ENCODE measurements at regions not wholly inside any gene's neighbourhood (a gene's known extent, or its start where the extent isn't known, plus 50 kb on each side); places are given as distances from the start of the nearest gene placed in this dataset.

GRCh38 chr11:120061036-120061760 lies 76.7 kb downstream of the TRIM29 start:
- DNase-seq: no peak

- DNase-seq: no peak
Measured at GRCh38 chr11:120060512-120060911, 77.4 kb downstream of the TRIM29 start.

GRCh38 chr11:120058931-120059330 lies 79.0 kb downstream of the TRIM29 start:
- no peak for DNase-seq

GRCh38 chr11:120057595-120058581 lies 80.0 kb downstream of the TRIM29 start:
- DNase-seq: no peak

- DNase-seq: no peak
Measured at GRCh38 chr11:120057028-120057330, 80.9 kb downstream of the TRIM29 start.

- DNase-seq: peak in 4 of 56 donors; percentile 19 to 31 (median 26)
Measured at GRCh38 chr11:120056301-120057027, 81.4 kb downstream of the TRIM29 start.

- no peak for DNase-seq
Measured at GRCh38 chr11:120055646-120056045, 82.3 kb downstream of the TRIM29 start.

- DNase-seq: no peak
Measured at GRCh38 chr11:120054753-120055045, 83.2 kb downstream of the TRIM29 start.

GRCh38 chr11:120054016-120054752 lies 83.7 kb downstream of the TRIM29 start:
- no peak for DNase-seq

- DNase-seq: no peak
Measured at GRCh38 chr11:120052196-120052775, 85.6 kb downstream of the TRIM29 start.

- DNase-seq: no peak
Measured at GRCh38 chr11:120044011-120044675, 93.8 kb downstream of the TRIM29 start.

GRCh38 chr11:120043328-120043945 lies 94.5 kb downstream of the TRIM29 start:
- no peak for DNase-seq

GRCh38 chr11:120041625-120042024 lies 96.3 kb downstream of the TRIM29 start:
- no peak for DNase-seq

GRCh38 chr11:120040151-120040840 lies 97.6 kb downstream of the TRIM29 start:
- no peak for DNase-seq

GRCh38 chr11:120039039-120039438 lies 98.9 kb downstream of the TRIM29 start:
- DNase-seq: no peak

GRCh38 chr11:120037111-120037510 lies 100.8 kb downstream of the TRIM29 start:
- DNase-seq: no peak

- DNase-seq: no peak
Measured at GRCh38 chr11:120035756-120036155, 102.2 kb downstream of the TRIM29 start.

GRCh38 chr11:120034881-120035630 lies 102.9 kb downstream of the TRIM29 start:
- DNase-seq: peak in 4 of 56 donors; percentile 16 to 47 (median 28)

All from amygdala (tissue), 56 donors.